GM12892 (cell line): ENCODE measurements at regions not wholly inside any gene's neighbourhood (a gene's known extent, or its start where the extent isn't known, plus 50 kb on each side); places are given as distances from the start of the nearest gene placed in this dataset.

Experiments used
- POLR2A ChIP-seq: IDR thresholded peaks from 2 replicates; pipeline ENCODE4 v1.6.1; 2011; ENCODE audit warnings: low read depth, low read length, control low read depth
- POLR2AphosphoS5 ChIP-seq: IDR thresholded peaks from 2 replicates; pipeline ENCODE4 v1.6.1; 2011; ENCODE audit warnings: low read depth, low read length, control low read depth

DNA sequence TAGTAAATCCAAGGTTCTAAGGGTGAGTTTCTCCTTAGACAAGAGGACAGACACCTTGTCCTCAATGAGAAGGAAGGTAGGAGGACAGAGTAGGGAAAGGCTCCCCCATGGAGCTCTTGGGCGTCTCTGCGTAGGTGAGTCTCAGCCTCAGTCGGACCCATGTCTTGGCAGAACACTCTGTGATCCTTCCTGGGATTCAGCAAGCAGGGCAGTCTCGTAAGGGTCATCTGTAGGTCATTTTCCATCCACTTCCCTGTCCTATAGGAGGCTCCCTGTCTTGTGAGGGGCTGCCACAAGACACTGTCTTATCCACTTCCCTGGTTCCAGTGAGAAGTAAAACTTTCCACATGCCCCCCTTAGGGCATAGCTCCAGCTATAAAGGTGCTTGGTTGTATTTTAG, 122.6 kb upstream of the TWIST2 start:
- TF ChIP-seq POLR2AphosphoS5 = no peak
- TF ChIP-seq POLR2A = no peak
